HG03060 (cell line): ENCODE measurements at regions not wholly inside any gene's neighbourhood (a gene's known extent, or its start where the extent isn't known, plus 50 kb on each side); places are given as distances from the start of the nearest gene placed in this dataset.

Source experiments
- ATAC-seq: cut with Tn5 transposase; IDR thresholded peaks from one replicate; pipeline ENCODE4 v1.9.1; 2021; ENCODE audit warnings: low read depth, moderate number of reproducible peaks; ENCODE audit not compliant: unreplicated experiment

GRCh38 chr4:174122705-174123104 lies 160.8 kb downstream of the FBXO8 start:
- no peak for ATAC-seq

- no peak for ATAC-seq
Observed at GRCh38 chr4:174120446-174121295, 162.8 kb downstream of the FBXO8 start.

- no peak for ATAC-seq
Observed at GRCh38 chr4:174119830-174120229, 163.6 kb downstream of the FBXO8 start.

GRCh38 chr4:174119051-174119450 lies 164.4 kb downstream of the FBXO8 start:
- no peak for ATAC-seq

- ATAC-seq, result no peak
Observed at GRCh38 chr4:174118171-174118570, 165.3 kb downstream of the FBXO8 start.

- ATAC-seq, result no peak
Observed at GRCh38 chr4:174117445-174117844, 166.0 kb downstream of the FBXO8 start.

GRCh38 chr4:174116021-174116420 lies 167.4 kb downstream of the FBXO8 start:
- no peak for ATAC-seq

GRCh38 chr4:174111422-174111821 lies 172.0 kb downstream of the FBXO8 start:
- no peak for ATAC-seq

- no peak for ATAC-seq
Observed at GRCh38 chr4:174110180-174110579, 173.3 kb downstream of the FBXO8 start.

GRCh38 chr4:174107746-174108354 lies 175.6 kb downstream of the FBXO8 start:
- ATAC-seq, result no peak

- no peak for ATAC-seq
Observed at GRCh38 chr4:174105202-174105601, 178.3 kb downstream of the FBXO8 start.

GRCh38 chr4:174100910-174101309 lies 182.6 kb downstream of the FBXO8 start:
- no peak for ATAC-seq

- ATAC-seq, result no peak
Observed at GRCh38 chr4:174099712-174100111, 183.8 kb downstream of the FBXO8 start.

GRCh38 chr4:174096999-174097398 lies 186.5 kb downstream of the FBXO8 start:
- ATAC-seq, result no peak

GRCh38 chr4:174096456-174096855 lies 187.0 kb downstream of the FBXO8 start:
- ATAC-seq, result no peak

GRCh38 chr4:174091130-174091529 lies 192.3 kb downstream of the FBXO8 start:
- ATAC-seq, result no peak

GRCh38 chr4:174089711-174090110 lies 193.8 kb downstream of the FBXO8 start:
- no peak for ATAC-seq

- no peak for ATAC-seq
Observed at GRCh38 chr4:174088795-174089194, 194.7 kb downstream of the FBXO8 start.

- no peak for ATAC-seq
Observed at GRCh38 chr4:174086829-174087799, 196.4 kb downstream of the FBXO8 start.

- no peak for ATAC-seq
Observed at GRCh38 chr4:174084981-174085380, 198.5 kb downstream of the FBXO8 start.

- ATAC-seq, result no peak
Observed at GRCh38 chr4:174084542-174084941, 198.9 kb downstream of the FBXO8 start.
